DOHH2 (cell line): ENCODE measurements at regions not wholly inside any gene's neighbourhood (a gene's known extent, or its start where the extent isn't known, plus 50 kb on each side); places are given as distances from the start of the nearest gene placed in this dataset.

Experiments
- CTCF ChIP-seq: fragments of 200-600 bp; sonication (generic); IDR thresholded peaks from one replicate; pipeline ENCODE4 v1.5.1; 2014; ENCODE audit warnings: antibody characterized with exemption, mild to moderate bottlenecking, low read depth, low read length; ENCODE audit not compliant: poor library complexity, severe bottlenecking
- EZH2phosphoT487 ChIP-seq: fragments of 200-600 bp; sonication (generic); IDR thresholded peaks from 2 replicates; pipeline ENCODE4 v1.6.1; 2017; ENCODE audit warnings: borderline replicate concordance, mild to moderate bottlenecking, antibody characterized with exemption, low read length, moderate library complexity, mixed read lengths

DNA sequence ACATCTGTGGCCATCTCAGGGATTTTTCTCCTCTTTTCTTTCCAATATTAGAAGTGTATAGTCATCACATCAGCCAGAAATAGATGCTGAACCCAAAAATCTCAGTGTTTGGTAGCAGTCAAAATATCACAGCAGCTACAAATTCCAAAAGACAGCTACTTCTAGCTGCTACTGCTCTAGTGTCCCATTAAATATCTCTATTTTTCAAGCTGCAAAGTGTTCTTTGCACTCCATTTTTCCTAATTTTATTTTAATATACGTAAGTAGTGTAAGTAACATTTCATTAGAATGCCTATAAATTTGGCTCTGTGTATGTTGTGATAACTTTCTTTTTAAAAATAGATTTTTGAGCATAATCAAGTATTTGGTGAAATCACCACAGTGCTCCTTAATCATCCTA is 967.3 kb downstream of the BCL11A start:
- TF ChIP-seq CTCF (no peak), EZH2phosphoT487 (no peak)
